MM.1S (cell line): ENCODE measurements at regions not wholly inside any gene's neighbourhood (a gene's known extent, or its start where the extent isn't known, plus 50 kb on each side); places are given as distances from the start of the nearest gene placed in this dataset.

Experiments
- CTCF ChIP-seq: fragments of 300-600 bp; sonication (generic); IDR thresholded peaks from 2 replicates; pipeline ENCODE4 v1.5.1; 2016; ENCODE audit warnings: antibody characterized with exemption, low read length, mixed read lengths
- EZH2 ChIP-seq: fragments of 300-600 bp; sonication (generic); optimal IDR thresholded peaks from 2 replicates; pipeline ENCODE3; 2017; ENCODE audit warnings: low read depth, mild to moderate bottlenecking, antibody characterized with exemption, low read length, mixed read lengths
- EZH2phosphoT487 ChIP-seq: fragments of 300-600 bp; sonication (generic); IDR thresholded peaks from 2 replicates; pipeline ENCODE4 v1.6.1; 2018; ENCODE audit warnings: antibody characterized with exemption, low read length

GRCh38 chr5:3186156-3186555, 409.5 kb upstream of the IRX1 start:
- TF ChIP-seq EZH2 (no peak), CTCF (no peak), EZH2phosphoT487 (no peak)
